Colon (tissue), 2 donors: ENCODE measurements at regions not wholly inside any gene's neighbourhood (a gene's known extent, or its start where the extent isn't known, plus 50 kb on each side); places are given as distances from the start of the nearest gene placed in this dataset.

Experiments used
- FAIRE-seq: peaks from 2 replicates; lab custom pipeline; 2012; peaks lifted over from hg19 to GRCh38; lab: Jason Lieb, UNC
- donor health status: control.
- donor health status: control.

GRCh38 chr14:49228552-49228951, 357.6 kb downstream of the RPS29 start:
- no peak for FAIRE-seq

GRCh38 chr14:49221316-49221715, 364.9 kb downstream of the RPS29 start:
- no peak for FAIRE-seq

GRCh38 chr14:49220492-49220891, 365.7 kb downstream of the RPS29 start:
- no peak for FAIRE-seq

GRCh38 chr14:49218436-49219092, 367.6 kb downstream of the RPS29 start:
- FAIRE-seq: no peak

- no peak for FAIRE-seq
Observed at GRCh38 chr14:49212721-49213120, 373.5 kb downstream of the RPS29 start.

- no peak for FAIRE-seq
Observed at GRCh38 chr14:49209416-49209815, 376.8 kb downstream of the RPS29 start.

GRCh38 chr14:49206828-49207227, 379.4 kb downstream of the RPS29 start:
- FAIRE-seq: no peak

- FAIRE-seq: no peak
Observed at GRCh38 chr14:49203676-49204075, 382.5 kb downstream of the RPS29 start.

GRCh38 chr14:49199159-49199558, 387.0 kb downstream of the RPS29 start:
- no peak for FAIRE-seq

GRCh38 chr14:49196327-49196726, 389.9 kb downstream of the RPS29 start:
- FAIRE-seq: no peak

GRCh38 chr14:49194067-49194466, 392.1 kb downstream of the RPS29 start:
- FAIRE-seq: no peak

- FAIRE-seq: no peak
Observed at GRCh38 chr14:49193332-49194065, 392.7 kb downstream of the RPS29 start.

- FAIRE-seq: no peak
Observed at GRCh38 chr14:49191380-49191779, 394.8 kb downstream of the RPS29 start.

GRCh38 chr14:49189375-49189774, 396.8 kb downstream of the RPS29 start:
- no peak for FAIRE-seq

- FAIRE-seq: no peak
Observed at GRCh38 chr14:49187799-49188198, 398.4 kb downstream of the RPS29 start.

- FAIRE-seq: no peak
Observed at GRCh38 chr14:49173765-49174373, 412.3 kb downstream of the RPS29 start.

GRCh38 chr14:49164074-49164473, 422.1 kb downstream of the RPS29 start:
- no peak for FAIRE-seq

- FAIRE-seq: no peak
Observed at GRCh38 chr14:49160983-49161382, 425.2 kb downstream of the RPS29 start.

- no peak for FAIRE-seq
Observed at GRCh38 chr14:49159081-49159480, 427.1 kb downstream of the RPS29 start.

GRCh38 chr14:49139593-49139992, 446.6 kb downstream of the RPS29 start:
- no peak for FAIRE-seq

- FAIRE-seq: no peak
Observed at GRCh38 chr14:49134940-49135339, 451.2 kb downstream of the RPS29 start.

- no peak for FAIRE-seq
Observed at GRCh38 chr14:49121246-49121645, 464.9 kb downstream of the RPS29 start.

- FAIRE-seq: no peak
Observed at GRCh38 chr14:49114161-49114893, 471.9 kb downstream of the RPS29 start.
